Astrocyte (in vitro differentiated cells and primary cell): ENCODE measurements at regions not wholly inside any gene's neighbourhood (a gene's known extent, or its start where the extent isn't known, plus 50 kb on each side); places are given as distances from the start of the nearest gene placed in this dataset.

ENCODE experiments used
- EZH2 ChIP-seq: IDR thresholded peaks from 2 replicates; pipeline ENCODE4 v1.6.1; 2012; ENCODE audit warnings: mild to moderate bottlenecking, low read length, inconsistent platforms; ENCODE audit not compliant: insufficient read depth
- TF ChIP-seq, protein P1 (sequence below): IDR thresholded peaks from 2 replicates; pipeline ENCODE4 v1.5.1; 2011; ENCODE audit warnings: low read depth, mild to moderate bottlenecking, inconsistent platforms, low read length, moderate library complexity; ENCODE audit not compliant: insufficient read depth

GRCh38 chr10:108238261-108238660, 1073.8 kb upstream of the SORCS1 start:
- no peak for TF ChIP-seq EZH2
- TF ChIP-seq, protein P1, sequence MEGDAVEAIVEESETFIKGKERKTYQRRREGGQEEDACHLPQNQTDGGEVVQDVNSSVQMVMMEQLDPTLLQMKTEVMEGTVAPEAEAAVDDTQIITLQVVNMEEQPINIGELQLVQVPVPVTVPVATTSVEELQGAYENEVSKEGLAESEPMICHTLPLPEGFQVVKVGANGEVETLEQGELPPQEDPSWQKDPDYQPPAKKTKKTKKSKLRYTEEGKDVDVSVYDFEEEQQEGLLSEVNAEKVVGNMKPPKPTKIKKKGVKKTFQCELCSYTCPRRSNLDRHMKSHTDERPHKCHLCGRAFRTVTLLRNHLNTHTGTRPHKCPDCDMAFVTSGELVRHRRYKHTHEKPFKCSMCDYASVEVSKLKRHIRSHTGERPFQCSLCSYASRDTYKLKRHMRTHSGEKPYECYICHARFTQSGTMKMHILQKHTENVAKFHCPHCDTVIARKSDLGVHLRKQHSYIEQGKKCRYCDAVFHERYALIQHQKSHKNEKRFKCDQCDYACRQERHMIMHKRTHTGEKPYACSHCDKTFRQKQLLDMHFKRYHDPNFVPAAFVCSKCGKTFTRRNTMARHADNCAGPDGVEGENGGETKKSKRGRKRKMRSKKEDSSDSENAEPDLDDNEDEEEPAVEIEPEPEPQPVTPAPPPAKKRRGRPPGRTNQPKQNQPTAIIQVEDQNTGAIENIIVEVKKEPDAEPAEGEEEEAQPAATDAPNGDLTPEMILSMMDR = no peak
